CD4-positive, alpha-beta T cell treated with Interleukin-1 beta for 1 hour (primary cell): ENCODE measurements at regions not wholly inside any gene's neighbourhood (a gene's known extent, or its start where the extent isn't known, plus 50 kb on each side); places are given as distances from the start of the nearest gene placed in this dataset.
A peak's percentile ranks its signal among the peaks of the same experiment; 100 is the strongest.

Experiments used
- DNase-seq, 2 donors: peaks; one replicate each; pipeline ENCODE4 v3.0.0-alpha.2; 2020 to 2022

- peak in 1 of 2 donors; percentile 65 for DNase-seq
Measured at GRCh38 chr6:14066782-14067406, 50.7 kb upstream of the CD83 start.

GRCh38 chr6:14067656-14068055 is 49.9 kb upstream of the CD83 start:
- no peak for DNase-seq
